ENCODE measurements at regions not wholly inside any gene's neighbourhood (a gene's known extent, or its start where the extent isn't known, plus 50 kb on each side); places are given as distances from the start of the nearest gene placed in this dataset.

DNA sequence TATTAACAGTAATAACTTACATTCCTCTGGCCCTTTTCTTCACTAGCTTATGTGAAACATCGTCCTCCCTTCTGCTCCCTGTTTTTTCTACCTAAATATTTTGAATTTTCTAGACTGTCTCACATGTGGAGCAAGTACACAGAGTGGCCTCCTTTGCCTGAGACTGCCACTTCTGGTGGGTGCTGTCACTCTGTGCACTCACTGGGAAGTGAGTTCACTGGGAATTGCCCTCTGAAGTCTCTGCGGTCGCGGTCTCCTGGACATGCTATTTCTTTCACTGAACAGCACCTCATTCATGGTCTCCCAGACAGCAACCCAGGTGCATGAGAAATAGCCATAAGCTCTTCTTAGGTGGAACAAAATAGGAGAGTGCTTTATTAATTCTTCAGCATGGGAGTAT lies 1179.7 kb upstream of the ADGRL3 start:
- H3K4me1 ChIP-seq (ENCODE audit: control insufficient read depth, extremely low read depth, insufficient read depth, low read length), result no peaks in the 10 kb centered on the region
- no peaks in the 10 kb centered on the region for H3K9me3 ChIP-seq (replicated peaks; ENCODE audit: control insufficient read depth, insufficient read depth, low read length)
- no peaks in the 10 kb centered on the region for H4K20me1 ChIP-seq (replicated peaks; ENCODE audit: control insufficient read depth, extremely low read depth, insufficient read depth, low read length)
- no peaks in the 10 kb centered on the region for H3K9me1 ChIP-seq (replicated peaks; ENCODE audit: control insufficient read depth, extremely low read depth, insufficient read depth, low read length)
- ChIA-PET CTCF (no interaction called here), POLR2A (no interaction called here)
- H3K27me3 ChIP-seq (ENCODE audit: control insufficient read depth in 2 of 2, insufficient read depth in 2 of 2, low read length in 2 of 2), result no peaks in the 10 kb centered on the region
- H3K9ac ChIP-seq (replicated peaks; ENCODE audit: extremely low read depth, insufficient read depth, low read length), result no peak overlapping the region
- H3K36me3 ChIP-seq (ENCODE audit: control insufficient read depth in 2 of 2, extremely low read depth in 1 of 2, insufficient read depth in 2 of 2, low read length in 2 of 2), result no peaks in the 10 kb centered on the region
- BruUV-seq (replicated peaks), result no TSS peak
- H3K27ac ChIP-seq (ENCODE audit: insufficient read depth, low read depth, low read length), result no peak overlapping the region
- FAIRE-seq, result no peak
- dilution Hi-C loops (cut with MboI; ENCODE audit: extremely low pct_ligation_motif_present, low sequenced_read_pairs) (no loop called here), intact Hi-C loops (cut with micrococcal nuclease) (no loop called here)
- no peak for TF ChIP-seq FOS (IDR thresholded peaks at IDR 0.05; ENCODE audit: borderline replicate concordance, insufficient read depth, low read length)
- TF ChIP-seq, protein P1, sequence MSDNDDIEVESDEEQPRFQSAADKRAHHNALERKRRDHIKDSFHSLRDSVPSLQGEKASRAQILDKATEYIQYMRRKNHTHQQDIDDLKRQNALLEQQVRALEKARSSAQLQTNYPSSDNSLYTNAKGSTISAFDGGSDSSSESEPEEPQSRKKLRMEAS (IDR thresholded peaks at IDR 0.05; ENCODE audit: insufficient read depth, insufficient read length), result no peak
- no peak for TF ChIP-seq POLR2AphosphoS5 (IDR thresholded peaks at IDR 0.05; ENCODE audit: insufficient read depth, low read depth, low read length)
- TF ChIP-seq POLR2A (IDR thresholded peaks at IDR 0.05; ENCODE audit: low read depth, low read length), result no peak
- TF ChIP-seq EZH2 (IDR thresholded peaks at IDR 0.05; ENCODE audit: borderline replicate concordance, low read depth, low read length, severe bottlenecking), result no peak
- TF ChIP-seq GATA2 (IDR thresholded peaks at IDR 0.05; ENCODE audit: insufficient read depth, insufficient read length, low read depth, low read length), result no peak
- TF ChIP-seq JUN (IDR thresholded peaks at IDR 0.05; ENCODE audit: borderline replicate concordance, insufficient read depth, insufficient read length, low read depth), result no peak
- TF ChIP-seq MYC (IDR thresholded peaks at IDR 0.05; ENCODE audit: low read depth, low read length), result no peak
- TF ChIP-seq CTCF (IDR thresholded peaks at IDR 0.05; ENCODE audit: extremely low read depth in 1 of 2, insufficient read depth in 1 of 2, low read depth in 1 of 2, low read length in 2 of 2), result no peak
- no peak overlapping the region for H3K4me2 ChIP-seq (ENCODE audit: insufficient read depth, low read length)
- H3K4me3 ChIP-seq (replicated peaks in 1 of 3; ENCODE audit: insufficient read depth in 1 of 3, low read depth in 1 of 3, low read length in 3 of 3), result no peak overlapping the region
- no peak overlapping the region for H2AFZ ChIP-seq (ENCODE audit: low read depth, low read length)
- no peak for DNase-seq (ENCODE audit: low read depth, low spot score)
- H3K79me2 ChIP-seq (ENCODE audit: control insufficient read depth, insufficient read depth, low read length), result no peaks in the 10 kb centered on the region
